NB4 (cell line): ENCODE measurements at regions not wholly inside any gene's neighbourhood (a gene's known extent, or its start where the extent isn't known, plus 50 kb on each side); places are given as distances from the start of the nearest gene placed in this dataset.
"Not testable (repeated sequence)": the region's sequence is repeated elsewhere in the genome, so short reads cannot be mapped to it uniquely, and the experiment has no call there.

Experiments
- DNase-seq: peaks from one replicate; pipeline ENCODE4 v3.0.0; 2010; ENCODE audit warnings: low read depth
- H3K4me3 ChIP-seq: one replicate; pipeline ENCODE4 v1.5.1; 2011; ENCODE audit warnings: mild to moderate bottlenecking, low read depth, low read length, moderate library complexity
- MYC ChIP-seq: IDR thresholded peaks from 2 replicates; pipeline ENCODE4 v1.6.1; 2011; ENCODE audit warnings: low read depth, low read length
- POLR2A ChIP-seq: IDR thresholded peaks from 2 replicates; pipeline ENCODE4 v1.6.1; 2011; ENCODE audit warnings: mild to moderate bottlenecking; ENCODE audit not compliant: insufficient read length; ENCODE audit errors: extremely low read depth
- TF ChIP-seq, protein P1 (sequence below): IDR thresholded peaks from 2 replicates; pipeline ENCODE4 v1.6.1; 2011; ENCODE audit warnings: low read depth, low read length
- TF ChIP-seq, protein P2 (sequence below): IDR thresholded peaks from one replicate; pipeline ENCODE4 v1.5.1; 2012; ENCODE audit warnings: low read depth, low read length

DNA sequence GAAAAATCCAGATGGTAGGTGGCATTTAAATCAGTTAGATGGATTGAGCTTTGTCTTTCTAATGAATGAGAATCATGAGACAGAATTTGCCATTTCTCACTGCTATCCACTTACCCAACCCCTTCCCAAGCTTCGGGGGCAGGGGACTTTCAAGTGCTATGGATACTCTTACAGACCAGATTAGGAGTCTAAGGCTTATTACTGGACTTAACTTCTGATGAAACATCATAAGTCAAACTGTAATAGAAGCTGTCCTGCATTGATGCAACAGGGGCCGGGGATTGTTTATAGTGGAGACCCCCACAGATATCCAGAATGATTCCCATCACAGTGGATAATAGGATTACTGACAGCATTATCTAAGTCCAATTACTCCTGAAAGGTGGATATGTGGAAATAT, 267.0 kb downstream of the NUF2 start:
- TF ChIP-seq, protein P1, sequence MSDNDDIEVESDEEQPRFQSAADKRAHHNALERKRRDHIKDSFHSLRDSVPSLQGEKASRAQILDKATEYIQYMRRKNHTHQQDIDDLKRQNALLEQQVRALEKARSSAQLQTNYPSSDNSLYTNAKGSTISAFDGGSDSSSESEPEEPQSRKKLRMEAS = no peak
- DNase-seq = no peak
- H3K4me3 ChIP-seq = no peak overlapping the region

DNA sequence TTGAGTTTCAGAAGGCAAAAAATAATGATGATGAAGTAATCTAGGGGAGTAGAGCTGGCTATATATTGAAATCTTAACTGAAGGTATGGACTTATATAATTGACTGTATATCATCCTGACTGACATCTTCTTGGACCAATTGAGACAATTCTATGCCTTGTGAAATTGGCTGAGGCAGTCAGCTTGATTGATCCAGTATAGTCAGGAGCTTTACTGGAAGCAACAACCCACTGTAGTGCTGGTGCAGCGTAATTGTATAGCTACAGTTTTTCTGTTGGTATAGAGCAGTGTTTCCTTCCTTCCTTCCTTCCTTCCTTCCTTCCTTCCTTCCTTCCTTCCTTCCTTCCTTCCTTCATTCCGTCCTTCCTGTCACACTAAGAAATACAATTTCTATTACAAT, 268.0 kb downstream of the NUF2 start:
- TF ChIP-seq, protein P2, sequence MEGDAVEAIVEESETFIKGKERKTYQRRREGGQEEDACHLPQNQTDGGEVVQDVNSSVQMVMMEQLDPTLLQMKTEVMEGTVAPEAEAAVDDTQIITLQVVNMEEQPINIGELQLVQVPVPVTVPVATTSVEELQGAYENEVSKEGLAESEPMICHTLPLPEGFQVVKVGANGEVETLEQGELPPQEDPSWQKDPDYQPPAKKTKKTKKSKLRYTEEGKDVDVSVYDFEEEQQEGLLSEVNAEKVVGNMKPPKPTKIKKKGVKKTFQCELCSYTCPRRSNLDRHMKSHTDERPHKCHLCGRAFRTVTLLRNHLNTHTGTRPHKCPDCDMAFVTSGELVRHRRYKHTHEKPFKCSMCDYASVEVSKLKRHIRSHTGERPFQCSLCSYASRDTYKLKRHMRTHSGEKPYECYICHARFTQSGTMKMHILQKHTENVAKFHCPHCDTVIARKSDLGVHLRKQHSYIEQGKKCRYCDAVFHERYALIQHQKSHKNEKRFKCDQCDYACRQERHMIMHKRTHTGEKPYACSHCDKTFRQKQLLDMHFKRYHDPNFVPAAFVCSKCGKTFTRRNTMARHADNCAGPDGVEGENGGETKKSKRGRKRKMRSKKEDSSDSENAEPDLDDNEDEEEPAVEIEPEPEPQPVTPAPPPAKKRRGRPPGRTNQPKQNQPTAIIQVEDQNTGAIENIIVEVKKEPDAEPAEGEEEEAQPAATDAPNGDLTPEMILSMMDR = no peak
- TF ChIP-seq, protein P1 = no peak
- TF ChIP-seq MYC (no peak), POLR2A (no peak)
- no peak for DNase-seq
- H3K4me3 ChIP-seq = no peak overlapping the region

DNA sequence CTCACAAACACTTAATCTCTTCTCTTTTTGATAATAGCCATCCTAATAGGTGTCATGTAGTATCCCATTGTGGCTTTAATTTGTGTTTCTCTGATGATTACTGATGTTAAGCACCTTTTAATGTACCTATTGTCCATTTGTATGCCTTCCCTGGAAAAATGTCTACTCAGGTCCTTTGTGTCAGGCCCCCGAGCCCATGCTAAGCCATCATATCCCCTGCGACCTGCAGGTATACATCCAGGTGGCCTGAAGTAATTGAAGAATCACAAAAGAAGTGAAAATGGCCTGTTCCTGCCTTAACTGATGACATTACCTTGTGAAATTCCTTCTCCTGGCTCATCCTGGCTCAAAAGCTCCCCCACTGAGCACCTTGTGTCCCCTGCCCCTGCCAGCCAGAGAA, 269.4 kb downstream of the NUF2 start:
- H3K4me3 ChIP-seq, DNase-seq: not testable (repeated sequence)

DNA sequence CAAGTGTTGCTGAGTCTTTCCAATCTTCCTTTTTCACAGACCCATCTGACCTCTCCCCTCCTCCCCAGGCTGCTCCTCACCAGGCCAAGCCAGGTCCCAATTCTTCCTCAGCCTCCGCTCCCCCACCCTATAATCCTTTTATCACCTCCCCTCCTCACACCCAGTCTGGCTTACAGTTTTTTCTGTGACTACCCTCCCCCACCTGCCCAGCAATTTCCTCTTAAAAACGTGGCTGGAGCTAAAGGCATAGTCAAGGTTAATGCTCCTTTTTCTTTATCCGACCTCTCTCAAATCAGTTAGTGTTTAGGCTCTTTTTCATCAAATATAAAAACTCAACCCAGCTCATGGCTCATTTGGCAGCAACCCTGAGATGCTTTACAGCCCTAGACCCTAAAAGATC, 270.9 kb downstream of the NUF2 start:
- not testable (repeated sequence) for DNase-seq, H3K4me3 ChIP-seq

DNA sequence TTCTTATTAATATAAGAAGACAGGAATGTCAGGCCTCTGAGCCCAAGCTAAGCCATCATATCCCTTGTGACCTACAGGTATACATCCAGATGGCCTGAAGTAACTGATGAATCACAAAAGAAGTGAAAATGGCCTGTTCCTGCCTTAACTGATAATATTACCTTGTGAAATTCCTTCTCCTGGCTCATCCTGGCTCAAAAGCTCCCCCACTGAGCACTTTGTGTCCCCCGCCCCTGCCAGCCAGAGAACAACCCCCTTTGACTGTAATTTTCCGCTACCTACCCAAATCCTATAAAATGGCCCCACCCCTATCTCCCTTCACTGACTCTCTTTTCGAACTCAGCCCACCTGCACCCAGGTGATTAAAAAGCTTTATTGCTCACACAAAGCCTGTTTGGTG, 274.4 kb downstream of the NUF2 start:
- not testable (repeated sequence) for DNase-seq, H3K4me3 ChIP-seq

DNA sequence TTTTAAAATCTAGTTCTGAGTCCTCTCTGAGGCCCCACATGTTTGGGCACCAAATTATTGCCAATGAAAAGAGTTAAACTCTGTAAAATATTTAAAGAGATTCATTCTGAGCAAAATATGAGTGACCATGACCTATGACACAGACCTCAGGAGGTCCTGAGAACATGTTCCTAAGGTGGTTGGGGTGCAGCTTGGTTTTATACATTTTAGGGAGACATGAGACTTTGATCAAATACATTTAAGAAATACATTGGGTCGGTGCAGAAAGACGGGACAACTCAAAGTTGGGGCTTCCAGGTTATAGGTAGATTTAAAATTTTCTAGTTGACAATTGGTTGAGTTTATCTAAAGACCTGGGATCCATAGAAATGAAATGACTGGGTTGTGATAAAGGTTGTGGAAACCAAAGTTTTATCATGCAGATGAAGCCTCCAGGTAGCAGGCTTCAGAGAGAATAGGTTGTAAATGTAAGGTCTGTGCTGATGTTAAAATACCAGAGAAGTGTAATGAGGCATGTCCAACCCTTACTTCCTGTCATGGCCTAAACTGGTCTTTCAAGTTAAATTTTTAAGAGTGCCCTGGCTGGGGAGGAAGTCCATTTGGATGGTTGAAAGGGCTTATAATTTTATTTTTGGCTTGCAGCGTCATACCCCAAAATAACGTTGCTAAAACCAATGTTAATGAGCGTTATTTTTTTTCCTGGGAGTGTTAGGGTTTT, 274.9 kb downstream of the NUF2 start:
- no peak for DNase-seq
- TF ChIP-seq, protein P1 = no peak
- TF ChIP-seq POLR2A (no peak), MYC (no peak)
- TF ChIP-seq, protein P2 = no peak
- H3K4me3 ChIP-seq = no peak overlapping the region

DNA sequence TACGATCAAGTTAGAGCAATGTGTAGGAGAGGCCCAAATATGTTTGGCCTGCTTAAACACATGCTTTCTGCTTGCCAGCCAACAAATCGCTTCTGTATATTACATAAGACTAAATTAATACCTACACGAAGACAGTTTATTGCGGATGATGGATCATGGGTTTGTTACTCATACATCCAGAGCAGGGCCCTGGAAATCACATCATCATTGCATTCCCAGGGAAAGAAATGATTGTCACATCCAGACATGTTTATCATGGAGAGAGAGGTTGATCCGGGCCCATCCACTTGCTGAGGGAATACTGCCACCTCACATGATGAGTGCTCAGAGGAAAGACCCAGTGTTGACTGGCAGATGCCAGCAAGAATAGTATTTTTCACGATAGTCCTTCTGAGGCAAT, 282.6 kb downstream of the NUF2 start:
- DNase-seq = no peak
- no peak overlapping the region for H3K4me3 ChIP-seq

DNA sequence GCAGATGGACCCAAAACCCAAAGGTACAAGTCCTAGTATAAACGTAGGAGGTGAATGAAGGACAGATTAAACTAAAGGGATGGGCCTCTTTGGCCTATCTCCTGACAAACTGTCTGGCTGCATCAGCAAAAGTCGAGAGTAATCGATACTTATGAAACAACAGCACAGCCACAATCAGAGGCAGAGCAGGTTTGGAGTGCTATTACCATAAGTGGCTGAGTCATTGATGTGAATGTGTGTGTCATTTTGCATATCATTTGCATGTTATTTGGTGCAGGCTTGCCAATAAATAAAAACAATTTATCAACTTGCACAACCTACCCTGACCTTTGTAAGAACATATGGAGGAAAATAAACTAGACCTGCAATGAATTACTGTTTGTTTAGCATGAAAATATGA, 283.1 kb downstream of the NUF2 start:
- no peak for DNase-seq
- H3K4me3 ChIP-seq = no peak overlapping the region
- TF ChIP-seq POLR2A = no peak
- no peak for TF ChIP-seq MYC
- TF ChIP-seq, protein P1 = no peak
- TF ChIP-seq, protein P2 = no peak

More for the DNA sequence above, 282.6 kb downstream of the NUF2 start:
- TF ChIP-seq MYC (no peak), POLR2A (no peak)
- TF ChIP-seq, protein P2 = no peak
- TF ChIP-seq, protein P1 = no peak
